ENCODE measurements at regions not wholly inside any gene's neighbourhood (a gene's known extent, or its start where the extent isn't known, plus 50 kb on each side); places are given as distances from the start of the nearest gene placed in this dataset.

GRCh38 chr5:5828619-5829018 is 406.1 kb downstream of the ICE1 start:
- 89 to 92% methylated on average over 4 to 5 of the region's 5 CpGs for WGBS, 2 experiments (ENCODE audit: insufficient coverage in 1 of 2, insufficient read length in 1 of 2)
- no peak for TF ChIP-seq CTCF (conservative IDR thresholded peaks at IDR 0.05)
- H3K27ac Mint-ChIP-seq: no peak overlapping the region

DNA sequence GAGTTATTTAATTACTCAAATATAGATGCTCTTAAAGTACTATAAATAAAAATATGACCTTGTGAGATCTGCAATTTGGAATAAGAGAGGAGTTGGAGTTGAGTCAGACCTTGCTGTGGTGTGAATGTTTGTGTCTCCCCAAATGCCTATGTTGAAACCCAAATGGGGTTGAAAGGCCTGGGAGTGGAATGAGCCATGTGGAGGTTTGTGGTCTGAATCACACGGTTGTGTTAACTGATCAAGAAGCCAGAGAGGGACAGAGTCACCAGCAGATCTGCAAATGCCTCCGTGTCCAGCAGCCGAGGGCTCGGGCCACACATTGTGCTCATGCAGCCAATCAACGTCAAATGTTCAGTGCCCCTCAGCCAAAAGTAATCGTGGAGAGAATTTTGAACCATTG is 404.4 kb downstream of the ICE1 start:
- no peak overlapping the region for H3K4me3 ChIP-seq (ENCODE audit: low read length)
- Mint-ChIP-seq H3K9me3 (no peaks in the 10 kb centered on the region), H3K36me3 (ENCODE audit: low read depth) (no peaks in the 10 kb centered on the region), H3K4me3 (no peak overlapping the region), H3K4me1 (peaks cover 3% of the 10 kb centered on the region), H3K27me3 (ENCODE audit: insufficient read depth) (no peaks in the 10 kb centered on the region), H3K27ac (no peak overlapping the region)
- no peak for DNase-seq
- no peak overlapping the region for H3K27ac ChIP-seq (ENCODE audit: low read depth, low read length)
- H3K9me3 ChIP-seq (ENCODE audit: control insufficient read depth, low read length): no peaks in the 10 kb centered on the region
- TF ChIP-seq CTCF (conservative IDR thresholded peaks at IDR 0.05): no peak
- no peak overlapping the region for H3K9ac ChIP-seq (ENCODE audit: extremely low read depth, low read length, poor library complexity, severe bottlenecking)
- no peaks in the 10 kb centered on the region for H3K36me3 ChIP-seq (ENCODE audit: control insufficient read depth, insufficient read depth, low read length)
- no peaks in the 10 kb centered on the region for H3K27me3 ChIP-seq (ENCODE audit: control insufficient read depth, insufficient read depth, low read length, poor library complexity, severe bottlenecking)
- no peaks in the 10 kb centered on the region for H3K4me1 ChIP-seq (ENCODE audit: control insufficient read depth, insufficient read depth, low read length)
- 91 to 98% methylated on average over 5 to 6 of the region's 6 CpGs for WGBS, 2 experiments (ENCODE audit: insufficient coverage in 1 of 2, insufficient read length in 1 of 2)

More at GRCh38 chr5:5828619-5829018, 406.1 kb downstream of the ICE1 start:
- Histone ChIP-seq H3K27me3 (ENCODE audit: control insufficient read depth, insufficient read depth, low read length, poor library complexity, severe bottlenecking) (no peaks in the 10 kb centered on the region), H3K27ac (ENCODE audit: low read depth, low read length) (no peak overlapping the region), H3K9ac (ENCODE audit: extremely low read depth, low read length, poor library complexity, severe bottlenecking) (no peak overlapping the region), H3K4me3 (ENCODE audit: low read length) (no peak overlapping the region), H3K4me1 (ENCODE audit: control insufficient read depth, insufficient read depth, low read length) (no peaks in the 10 kb centered on the region), H3K9me3 (ENCODE audit: control insufficient read depth, low read length) (no peaks in the 10 kb centered on the region), H3K36me3 (ENCODE audit: control insufficient read depth, insufficient read depth, low read length) (no peaks in the 10 kb centered on the region)
- H3K9me3 Mint-ChIP-seq: no peaks in the 10 kb centered on the region
- H3K27me3 Mint-ChIP-seq (ENCODE audit: insufficient read depth): no peaks in the 10 kb centered on the region
- peaks cover 3% of the 10 kb centered on the region for H3K4me1 Mint-ChIP-seq
- H3K36me3 Mint-ChIP-seq (ENCODE audit: low read depth): no peaks in the 10 kb centered on the region
- DNase-seq: no peak
- H3K4me3 Mint-ChIP-seq: no peak overlapping the region

- Histone ChIP-seq H3K36me3 (ENCODE audit: control insufficient read depth, insufficient read depth, low read length) (no peaks in the 10 kb centered on the region), H3K4me3 (ENCODE audit: low read length) (no peak overlapping the region), H3K27me3 (ENCODE audit: control insufficient read depth, insufficient read depth, low read length, poor library complexity, severe bottlenecking) (no peaks in the 10 kb centered on the region), H3K9me3 (ENCODE audit: control insufficient read depth, low read length) (no peaks in the 10 kb centered on the region), H3K27ac (ENCODE audit: low read depth, low read length) (no peak overlapping the region), H3K9ac (ENCODE audit: extremely low read depth, low read length, poor library complexity, severe bottlenecking) (no peak overlapping the region), H3K4me1 (ENCODE audit: control insufficient read depth, insufficient read depth, low read length) (no peaks in the 10 kb centered on the region)
- H3K27ac Mint-ChIP-seq: peak overlapping the region; percentile 46
- no peaks in the 10 kb centered on the region for H3K36me3 Mint-ChIP-seq (ENCODE audit: low read depth)
- 91% methylated on average over 3 of the region's 3 CpGs; no CpG with 5 or more reads in 1 of the 2 experiments for WGBS, 2 experiments (ENCODE audit: insufficient coverage in 1 of 2, insufficient read length in 1 of 2)
- TF ChIP-seq CTCF (conservative IDR thresholded peaks at IDR 0.05): no peak
- DNase-seq: no peak
- peaks cover 1% of the 10 kb centered on the region for H3K9me3 Mint-ChIP-seq
- H3K27me3 Mint-ChIP-seq (ENCODE audit: insufficient read depth): no peaks in the 10 kb centered on the region
- H3K4me3 Mint-ChIP-seq: no peak overlapping the region
- H3K4me1 Mint-ChIP-seq: no peaks in the 10 kb centered on the region
Observed at GRCh38 chr5:5822729-5823257, 400.3 kb downstream of the ICE1 start.
